ENCODE measurements at regions not wholly inside any gene's neighbourhood (a gene's known extent, or its start where the extent isn't known, plus 50 kb on each side); places are given as distances from the start of the nearest gene placed in this dataset.

- Histone ChIP-seq H3K27ac (no peak overlapping the region), H3K9me3 (no peaks in the 10 kb centered on the region), H3K4me1 (no peaks in the 10 kb centered on the region), H3K36me3 (ENCODE audit: low read depth, missing control alignments) (no peaks in the 10 kb centered on the region), H3K4me3 (no peak overlapping the region), H3K27me3 (no peaks in the 10 kb centered on the region)
- intact Hi-C loops (cut with DNase I; ENCODE audit: low total_unique reads) = no loop called here
- no peak for DNase-seq
- TF ChIP-seq POLR2A (IDR thresholded peaks at IDR 0.05) = no peak
- no peak for TF ChIP-seq CTCF (IDR thresholded peaks at IDR 0.05)
These were observed 576.0 kb downstream of the LMO4 start for GRCh38 chr1:87904651-87905050.

GRCh38 chr1:87905651-87906050 lies 577.0 kb downstream of the LMO4 start:
- Histone ChIP-seq H3K36me3 (ENCODE audit: low read depth, missing control alignments) (no peaks in the 10 kb centered on the region), H3K27me3 (no peaks in the 10 kb centered on the region), H3K9me3 (no peaks in the 10 kb centered on the region), H3K27ac (no peak overlapping the region), H3K4me1 (no peaks in the 10 kb centered on the region), H3K4me3 (no peak overlapping the region)
- 79 to 81% methylated on average over 4 of the region's 4 CpGs for WGBS, 2 donors
- TF ChIP-seq CTCF (IDR thresholded peaks at IDR 0.05) = no peak
- TF ChIP-seq POLR2A (IDR thresholded peaks at IDR 0.05) = no peak
- no peak for DNase-seq
- intact Hi-C loops (cut with DNase I; ENCODE audit: low total_unique reads) = no loop called here

GRCh38 chr1:87906078-87906477 lies 577.4 kb downstream of the LMO4 start:
- no peak overlapping the region for H3K4me3 ChIP-seq
- H3K36me3 ChIP-seq (ENCODE audit: low read depth, missing control alignments) = no peaks in the 10 kb centered on the region
- DNase-seq = no peak
- WGBS, 2 donors = 85 to 90% methylated on average over 3 of the region's 3 CpGs
- intact Hi-C loops (cut with DNase I; ENCODE audit: low total_unique reads) = no loop called here
- TF ChIP-seq CTCF (IDR thresholded peaks at IDR 0.05) (no peak), POLR2A (IDR thresholded peaks at IDR 0.05) (no peak)
- no peaks in the 10 kb centered on the region for H3K9me3 ChIP-seq
- H3K27ac ChIP-seq = no peak overlapping the region
- no peaks in the 10 kb centered on the region for H3K27me3 ChIP-seq
- H3K4me1 ChIP-seq = no peaks in the 10 kb centered on the region

GRCh38 chr1:87913361-87913760 lies 584.7 kb downstream of the LMO4 start:
- Histone ChIP-seq H3K4me3 (no peak overlapping the region), H3K9me3 (no peaks in the 10 kb centered on the region), H3K4me1 (no peaks in the 10 kb centered on the region), H3K27ac (no peak overlapping the region), H3K27me3 (no peaks in the 10 kb centered on the region), H3K36me3 (ENCODE audit: low read depth, missing control alignments) (no peaks in the 10 kb centered on the region)
- no peak for TF ChIP-seq CTCF (IDR thresholded peaks at IDR 0.05)
- TF ChIP-seq POLR2A (IDR thresholded peaks at IDR 0.05) = no peak
- no peak for DNase-seq
- intact Hi-C loops (cut with DNase I; ENCODE audit: low total_unique reads) = no loop called here
- 95% methylated on average over 1 of the region's 1 CpG for WGBS, 2 donors

GRCh38 chr1:87914396-87914795 lies 585.7 kb downstream of the LMO4 start:
- H3K4me1 ChIP-seq = no peaks in the 10 kb centered on the region
- intact Hi-C loops (cut with DNase I; ENCODE audit: low total_unique reads) = no loop called here
- no peaks in the 10 kb centered on the region for H3K9me3 ChIP-seq
- H3K4me3 ChIP-seq = no peak overlapping the region
- no peaks in the 10 kb centered on the region for H3K27me3 ChIP-seq
- no peak for DNase-seq
- H3K27ac ChIP-seq = no peak overlapping the region
- no peak for TF ChIP-seq CTCF (IDR thresholded peaks at IDR 0.05)
- no peak for TF ChIP-seq POLR2A (IDR thresholded peaks at IDR 0.05)
- no peaks in the 10 kb centered on the region for H3K36me3 ChIP-seq (ENCODE audit: low read depth, missing control alignments)

Data from testis (tissue), 2 donors.